HFFc6 (cell line): ENCODE measurements at regions not wholly inside any gene's neighbourhood (a gene's known extent, or its start where the extent isn't known, plus 50 kb on each side); places are given as distances from the start of the nearest gene placed in this dataset.

ENCODE experiments used
- DNase-seq: peaks from one replicate; pipeline ENCODE4 v3.0.0-alpha.2; 2018
- H3K27ac Mint-ChIP-seq: 2 replicates; pipeline ENCODE4 v1.8.0; 2020; ENCODE audit warnings: mild to moderate bottlenecking, mixed read lengths
- H3K27me3 Mint-ChIP-seq: 2 replicates; pipeline ENCODE4 v1.8.0; 2021; ENCODE audit warnings: mild to moderate bottlenecking, moderate library complexity, mixed read lengths; ENCODE audit not compliant: insufficient read depth
- H3K36me3 Mint-ChIP-seq: 2 replicates; pipeline ENCODE4 v1.8.0; 2021; ENCODE audit warnings: low read depth, mixed read lengths
- H3K4me1 Mint-ChIP-seq: 2 replicates; pipeline ENCODE4 v1.8.0; 2020; ENCODE audit warnings: low read depth, mixed read lengths
- H3K4me3 Mint-ChIP-seq: 2 replicates; pipeline ENCODE4 v1.8.0; 2020; ENCODE audit warnings: mild to moderate bottlenecking, moderate library complexity, mixed read lengths
- H3K9me3 Mint-ChIP-seq: 2 replicates; pipeline ENCODE4 v1.8.0; 2020; ENCODE audit warnings: mild to moderate bottlenecking, mixed read lengths
- TF ChIP-seq, protein P1 (sequence below): fragments of 200-600 bp; sonication (generic); IDR thresholded peaks from 2 replicates; pipeline ENCODE4 v1.5.0; 2021; ENCODE audit warnings: antibody characterized with exemption, mild to moderate bottlenecking

DNA sequence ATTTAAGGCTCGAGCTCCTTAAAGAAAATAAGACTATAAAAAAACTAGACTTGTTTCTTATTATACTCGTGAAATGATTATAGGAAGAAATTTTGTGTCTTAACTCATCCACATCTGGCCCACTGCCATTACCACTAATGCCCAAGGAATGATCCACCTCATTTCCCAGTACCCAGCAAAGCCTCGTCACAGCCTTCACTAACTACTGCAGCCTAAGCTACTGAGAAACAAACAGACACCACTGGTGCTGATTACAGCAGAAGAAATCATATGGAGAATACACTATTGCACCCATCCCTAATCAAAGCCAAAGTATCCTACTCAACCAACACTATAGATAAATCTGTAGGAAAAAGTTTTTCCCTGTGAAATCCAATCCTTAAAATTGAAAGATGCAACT, 205.3 kb upstream of the NAV3 start:
- Mint-ChIP-seq H3K9me3 (no peaks in the 10 kb centered on the region), H3K4me3 (no peak overlapping the region), H3K36me3 (no peaks in the 10 kb centered on the region), H3K27ac (peak overlapping the region; percentile 74), H3K4me1 (peaks cover 24% of the 10 kb centered on the region), H3K27me3 (peaks cover 1% of the 10 kb centered on the region)
- TF ChIP-seq, protein P1, sequence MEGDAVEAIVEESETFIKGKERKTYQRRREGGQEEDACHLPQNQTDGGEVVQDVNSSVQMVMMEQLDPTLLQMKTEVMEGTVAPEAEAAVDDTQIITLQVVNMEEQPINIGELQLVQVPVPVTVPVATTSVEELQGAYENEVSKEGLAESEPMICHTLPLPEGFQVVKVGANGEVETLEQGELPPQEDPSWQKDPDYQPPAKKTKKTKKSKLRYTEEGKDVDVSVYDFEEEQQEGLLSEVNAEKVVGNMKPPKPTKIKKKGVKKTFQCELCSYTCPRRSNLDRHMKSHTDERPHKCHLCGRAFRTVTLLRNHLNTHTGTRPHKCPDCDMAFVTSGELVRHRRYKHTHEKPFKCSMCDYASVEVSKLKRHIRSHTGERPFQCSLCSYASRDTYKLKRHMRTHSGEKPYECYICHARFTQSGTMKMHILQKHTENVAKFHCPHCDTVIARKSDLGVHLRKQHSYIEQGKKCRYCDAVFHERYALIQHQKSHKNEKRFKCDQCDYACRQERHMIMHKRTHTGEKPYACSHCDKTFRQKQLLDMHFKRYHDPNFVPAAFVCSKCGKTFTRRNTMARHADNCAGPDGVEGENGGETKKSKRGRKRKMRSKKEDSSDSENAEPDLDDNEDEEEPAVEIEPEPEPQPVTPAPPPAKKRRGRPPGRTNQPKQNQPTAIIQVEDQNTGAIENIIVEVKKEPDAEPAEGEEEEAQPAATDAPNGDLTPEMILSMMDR = no peak
- DNase-seq = peak; percentile 92

DNA sequence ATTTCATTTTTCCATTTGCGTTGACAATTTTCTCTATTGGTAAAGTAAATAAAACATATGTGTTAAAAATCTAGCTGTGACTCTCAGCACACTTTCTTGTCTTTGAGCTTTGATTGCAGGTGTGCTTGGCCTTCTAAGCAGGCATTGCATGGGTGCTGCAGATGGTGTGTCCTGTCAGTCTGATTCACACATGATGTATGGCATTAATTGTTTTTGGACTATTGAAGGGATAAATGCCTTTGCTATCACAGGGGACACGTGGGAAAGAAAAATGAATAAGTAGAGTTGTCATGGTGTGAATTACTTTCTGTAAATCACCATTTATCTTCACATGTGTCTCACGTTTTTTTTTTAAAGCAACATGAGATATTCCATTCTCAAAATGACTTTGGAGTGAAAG, 211.3 kb upstream of the NAV3 start:
- no peak overlapping the region for H3K27ac Mint-ChIP-seq
- no peak overlapping the region for H3K4me3 Mint-ChIP-seq
- peaks cover 13% of the 10 kb centered on the region; the same call in 1 of the 2 replicates for H3K9me3 Mint-ChIP-seq
- TF ChIP-seq, protein P1 = no peak
- H3K27me3 Mint-ChIP-seq = no peaks in the 10 kb centered on the region; the same call in 1 of the 2 replicates
- DNase-seq = no peak
- H3K4me1 Mint-ChIP-seq = peaks cover 8% of the 10 kb centered on the region
- H3K36me3 Mint-ChIP-seq = no peaks in the 10 kb centered on the region; the same call in 1 of the 2 replicates

DNA sequence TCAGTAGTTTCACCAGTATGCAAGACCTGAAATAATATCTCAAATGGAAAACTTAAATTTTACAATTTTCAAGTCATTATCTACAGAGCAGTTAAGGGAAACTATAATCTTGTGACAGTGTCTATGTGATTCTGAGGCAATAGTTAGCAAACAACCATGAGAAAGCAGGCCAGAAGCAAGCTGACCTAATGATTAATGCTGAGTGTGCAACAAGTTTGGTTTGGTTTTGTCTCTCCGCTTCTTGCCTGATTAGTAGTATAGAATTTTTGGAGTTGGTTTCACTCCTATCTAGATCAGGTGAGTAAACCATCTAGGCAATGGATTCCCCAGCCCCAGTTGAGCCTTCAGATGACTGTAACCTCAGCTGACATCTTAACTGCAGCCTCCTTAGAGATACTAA, 212.9 kb upstream of the NAV3 start:
- no peak overlapping the region for H3K4me3 Mint-ChIP-seq
- H3K27ac Mint-ChIP-seq = no peak overlapping the region
- H3K9me3 Mint-ChIP-seq = peaks cover 13% of the 10 kb centered on the region; the same call in 1 of the 2 replicates
- H3K36me3 Mint-ChIP-seq = no peaks in the 10 kb centered on the region; the same call in 1 of the 2 replicates
- DNase-seq = no peak
- H3K4me1 Mint-ChIP-seq = no peaks in the 10 kb centered on the region
- no peaks in the 10 kb centered on the region; the same call in 1 of the 2 replicates for H3K27me3 Mint-ChIP-seq
- TF ChIP-seq, protein P1 = no peak

DNA sequence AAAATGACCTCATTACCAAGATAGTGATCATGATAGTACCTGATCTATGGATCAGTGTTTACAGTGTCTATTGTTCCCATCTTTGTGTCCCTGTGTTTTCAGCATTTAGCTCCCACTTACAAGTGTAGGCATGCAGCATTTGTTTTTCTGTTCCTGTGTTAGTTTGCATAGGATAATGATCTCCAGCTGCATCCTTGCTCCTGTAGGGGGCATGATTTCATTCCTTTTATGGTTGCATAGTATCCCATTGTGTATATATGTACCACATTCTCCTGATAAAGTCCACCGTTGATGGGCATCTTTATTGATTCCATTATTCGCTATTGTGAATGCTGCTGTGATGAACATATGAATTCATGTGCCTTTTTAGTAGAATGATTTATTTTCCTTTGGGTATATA, 215.4 kb upstream of the NAV3 start:
- peak; percentile 2 for DNase-seq

DNA sequence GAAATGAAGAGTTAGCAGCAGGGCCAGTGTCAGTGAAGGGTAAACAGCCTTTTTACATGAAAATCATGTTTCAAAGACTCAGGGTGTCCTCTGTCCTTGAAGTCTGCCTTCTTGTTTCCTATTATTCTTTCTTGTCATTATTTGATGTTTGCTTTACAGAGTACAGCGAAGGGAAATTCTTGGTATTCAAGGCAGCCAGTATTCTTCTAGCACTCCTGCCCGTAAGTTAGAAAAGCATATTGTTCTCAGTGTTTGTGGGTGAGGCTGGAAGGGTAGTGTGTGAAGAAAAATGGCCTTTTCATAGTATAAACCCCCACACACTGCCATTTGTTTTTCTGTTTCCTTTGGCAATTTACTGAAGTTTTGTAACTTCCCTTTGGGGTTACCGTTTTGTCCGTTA, 217.3 kb upstream of the NAV3 start:
- H3K36me3 Mint-ChIP-seq = no peaks in the 10 kb centered on the region; the same call in 1 of the 2 replicates
- H3K4me3 Mint-ChIP-seq = no peak overlapping the region
- peaks cover 13% of the 10 kb centered on the region; the same call in 1 of the 2 replicates for H3K9me3 Mint-ChIP-seq
- no peak for DNase-seq
- no peak overlapping the region for H3K27ac Mint-ChIP-seq
- no peaks in the 10 kb centered on the region; the same call in 1 of the 2 replicates for H3K27me3 Mint-ChIP-seq
- no peaks in the 10 kb centered on the region for H3K4me1 Mint-ChIP-seq
- TF ChIP-seq, protein P1 = no peak

More for the DNA sequence above, 215.4 kb upstream of the NAV3 start:
- Mint-ChIP-seq H3K27ac (no peak overlapping the region), H3K4me3 (no peak overlapping the region), H3K9me3 (peaks cover 13% of the 10 kb centered on the region; the same call in 1 of the 2 replicates), H3K36me3 (no peaks in the 10 kb centered on the region; the same call in 1 of the 2 replicates), H3K4me1 (no peaks in the 10 kb centered on the region), H3K27me3 (no peaks in the 10 kb centered on the region)
- TF ChIP-seq, protein P1 = peak; percentile 69
